GM12874 (cell line): ENCODE measurements at regions not wholly inside any gene's neighbourhood (a gene's known extent, or its start where the extent isn't known, plus 50 kb on each side); places are given as distances from the start of the nearest gene placed in this dataset.

Source experiments
- CTCF ChIP-seq: IDR thresholded peaks from 2 replicates; pipeline ENCODE4 v1.5.1; 2011; ENCODE audit warnings: low read depth, mild to moderate bottlenecking, control low read depth, low read length, moderate library complexity; ENCODE audit not compliant: insufficient read depth

GRCh38 chr1:163774978-163775620, 453.3 kb downstream of the NUF2 start:
- TF ChIP-seq CTCF, result no peak

- TF ChIP-seq CTCF, result no peak
These were observed 455.5 kb downstream of the NUF2 start for GRCh38 chr1:163777205-163777604.

GRCh38 chr1:163781146-163781545, 459.4 kb downstream of the NUF2 start:
- no peak for TF ChIP-seq CTCF

GRCh38 chr1:163785868-163786405, 464.2 kb downstream of the NUF2 start:
- no peak for TF ChIP-seq CTCF

- no peak for TF ChIP-seq CTCF
These were observed 468.2 kb downstream of the NUF2 start for GRCh38 chr1:163789911-163790310.

GRCh38 chr1:163794551-163794950, 472.8 kb downstream of the NUF2 start:
- TF ChIP-seq CTCF, result no peak

- TF ChIP-seq CTCF, result no peak
These were observed 474.7 kb downstream of the NUF2 start for GRCh38 chr1:163796394-163796821.
